Right lobe of liver (tissue), 4 donors: ENCODE measurements at regions not wholly inside any gene's neighbourhood (a gene's known extent, or its start where the extent isn't known, plus 50 kb on each side); places are given as distances from the start of the nearest gene placed in this dataset.

Experiments used
- CTCF ChIP-seq, 4 donors: fragments of 200-600 bp in 3 of 4; fragments of 450-650 bp in 1 of 4; IDR thresholded peaks; one replicate each; pipeline versions ENCODE4 v1.5.1 to v1.8.0; 2016 to 2022; ENCODE audit warnings: antibody characterized with exemption in 4 of 4, mild to moderate bottlenecking in 2 of 4
- POLR2A ChIP-seq: fragments of 450-650 bp; IDR thresholded peaks from one replicate; pipeline ENCODE4 v1.6.1; 2017; ENCODE audit warnings: antibody characterized with exemption, mild to moderate bottlenecking
- donor health status: DM: no; HTN: no; CAD: no.
- donor health status: DM: no; HTN: no; CAD: no.
- donor health status: DM: no; HTN: yes; CAD: no.

GRCh38 chr3:180246688-180247195 is 210.0 kb upstream of the PEX5L start:
- no peak for TF ChIP-seq CTCF (IDR thresholded peaks at IDR 0.05)
- no peak for TF ChIP-seq POLR2A
